Epithelial cell of esophagus (primary cell): ENCODE measurements at regions not wholly inside any gene's neighbourhood (a gene's known extent, or its start where the extent isn't known, plus 50 kb on each side); places are given as distances from the start of the nearest gene placed in this dataset.

ENCODE experiments used
- DNase-seq: peaks from one replicate; pipeline ENCODE4 v3.0.0; 2010; ENCODE audit warnings: low read depth
- H3K4me3 ChIP-seq: 2 replicates; pipeline ENCODE4 v1.5.1; 2011; ENCODE audit warnings: mild to moderate bottlenecking, low read length, control low read depth
- TF ChIP-seq, protein P1 (sequence below): IDR thresholded peaks from 2 replicates; pipeline ENCODE4 v1.5.1; 2011; ENCODE audit warnings: low read depth, mild to moderate bottlenecking, low read length, control low read depth, inconsistent platforms; ENCODE audit not compliant: insufficient read depth; ENCODE audit errors: missing control alignments

DNA sequence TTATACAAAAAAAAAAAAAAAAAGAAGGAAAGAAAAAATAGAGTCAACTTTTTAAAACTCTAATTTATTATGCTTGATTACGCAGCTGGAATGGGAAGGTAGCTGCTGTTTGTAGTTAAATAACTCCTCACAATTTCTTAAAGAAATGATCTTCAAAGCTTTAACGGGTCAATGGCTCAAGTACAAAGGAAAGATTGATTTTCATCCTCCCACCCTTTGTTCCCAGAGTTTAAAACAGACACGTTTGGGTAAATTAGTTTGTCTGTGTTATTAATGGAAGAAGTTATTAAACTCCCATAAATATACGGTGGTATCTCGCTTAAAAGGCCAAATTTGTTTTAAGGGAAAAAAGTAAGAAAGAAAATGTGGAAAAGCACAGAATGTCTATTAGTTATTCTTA, 179.3 kb downstream of the EMX2 start:
- no peak for DNase-seq
- no peak overlapping the region for H3K4me3 ChIP-seq
- TF ChIP-seq, protein P1, sequence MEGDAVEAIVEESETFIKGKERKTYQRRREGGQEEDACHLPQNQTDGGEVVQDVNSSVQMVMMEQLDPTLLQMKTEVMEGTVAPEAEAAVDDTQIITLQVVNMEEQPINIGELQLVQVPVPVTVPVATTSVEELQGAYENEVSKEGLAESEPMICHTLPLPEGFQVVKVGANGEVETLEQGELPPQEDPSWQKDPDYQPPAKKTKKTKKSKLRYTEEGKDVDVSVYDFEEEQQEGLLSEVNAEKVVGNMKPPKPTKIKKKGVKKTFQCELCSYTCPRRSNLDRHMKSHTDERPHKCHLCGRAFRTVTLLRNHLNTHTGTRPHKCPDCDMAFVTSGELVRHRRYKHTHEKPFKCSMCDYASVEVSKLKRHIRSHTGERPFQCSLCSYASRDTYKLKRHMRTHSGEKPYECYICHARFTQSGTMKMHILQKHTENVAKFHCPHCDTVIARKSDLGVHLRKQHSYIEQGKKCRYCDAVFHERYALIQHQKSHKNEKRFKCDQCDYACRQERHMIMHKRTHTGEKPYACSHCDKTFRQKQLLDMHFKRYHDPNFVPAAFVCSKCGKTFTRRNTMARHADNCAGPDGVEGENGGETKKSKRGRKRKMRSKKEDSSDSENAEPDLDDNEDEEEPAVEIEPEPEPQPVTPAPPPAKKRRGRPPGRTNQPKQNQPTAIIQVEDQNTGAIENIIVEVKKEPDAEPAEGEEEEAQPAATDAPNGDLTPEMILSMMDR, result no peak

DNA sequence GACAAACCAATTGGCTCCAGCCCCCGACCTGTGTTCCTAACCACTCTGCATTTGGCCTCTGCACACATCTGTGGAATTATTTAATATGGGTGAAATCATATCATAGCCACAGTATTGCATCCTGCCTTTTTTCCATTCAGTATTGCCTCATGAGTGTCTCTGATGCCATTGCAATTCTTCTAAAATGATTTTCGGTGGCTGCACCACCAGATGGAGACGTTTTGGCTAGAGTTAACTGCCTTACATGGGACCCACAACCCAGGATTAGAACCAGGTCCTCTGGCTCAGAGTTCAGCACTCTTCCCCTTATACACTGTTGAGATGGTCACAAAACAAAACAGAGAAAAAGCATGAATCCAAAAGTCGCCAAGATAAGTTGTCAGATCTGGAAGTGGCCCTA, 180.8 kb downstream of the EMX2 start:
- DNase-seq, result no peak
- H3K4me3 ChIP-seq, result no peak overlapping the region
- TF ChIP-seq, protein P1, result no peak

DNA sequence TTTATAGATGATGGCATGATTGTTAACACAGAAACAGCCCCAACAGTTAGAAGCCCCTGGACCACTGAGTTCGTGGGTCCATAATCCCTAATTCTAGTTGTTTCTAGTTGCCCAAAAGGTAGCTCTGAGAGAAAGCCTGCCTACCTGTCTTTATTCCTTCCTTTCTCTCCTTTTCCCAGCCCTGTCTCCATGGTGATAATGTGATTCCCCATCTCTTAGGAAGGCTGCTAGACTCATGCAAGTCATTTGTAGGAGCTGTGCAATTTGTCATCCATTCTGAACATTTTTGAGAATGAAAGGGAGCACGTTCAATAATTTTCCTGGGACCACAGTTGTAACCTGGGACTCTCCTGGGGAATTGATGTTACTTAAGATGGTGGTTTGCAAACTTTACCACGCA, 183.4 kb downstream of the EMX2 start:
- H3K4me3 ChIP-seq, result no peak overlapping the region
- TF ChIP-seq, protein P1, result no peak
- DNase-seq, result no peak

DNA sequence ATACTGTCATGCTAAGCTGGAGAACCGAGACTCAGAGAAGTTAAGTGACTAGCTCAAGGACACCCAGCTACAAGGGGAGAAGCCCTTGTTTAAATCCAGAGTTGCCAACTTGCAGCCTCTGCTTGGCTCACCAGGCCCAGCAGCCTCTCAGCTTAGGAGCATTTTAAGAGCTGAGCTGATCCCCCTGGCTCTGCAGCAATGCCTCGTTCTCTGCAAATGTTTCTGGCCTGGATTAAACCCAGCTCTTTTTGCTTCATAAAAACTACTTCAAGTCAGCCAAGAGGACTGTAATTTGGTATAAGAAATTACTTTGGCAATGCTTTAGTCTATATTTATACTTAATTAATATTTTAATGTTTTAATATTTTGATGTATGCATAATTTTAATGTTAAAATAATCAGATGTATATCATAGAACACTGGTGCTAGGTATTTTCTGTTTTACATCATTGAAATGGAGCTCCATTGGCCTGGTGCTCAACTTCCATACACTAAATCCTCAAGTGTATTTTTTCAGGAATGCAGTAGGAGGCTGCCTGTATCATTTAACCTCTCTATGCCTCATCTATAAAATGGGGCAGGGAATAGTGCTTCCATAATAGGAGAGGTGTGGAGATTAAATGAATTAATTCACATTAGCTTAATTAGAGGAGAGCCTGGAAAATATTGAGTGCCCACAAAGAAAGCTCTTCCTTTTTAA, 184.2 kb downstream of the EMX2 start:
- TF ChIP-seq, protein P1, result no peak
- DNase-seq, result no peak
- no peak overlapping the region for H3K4me3 ChIP-seq

DNA sequence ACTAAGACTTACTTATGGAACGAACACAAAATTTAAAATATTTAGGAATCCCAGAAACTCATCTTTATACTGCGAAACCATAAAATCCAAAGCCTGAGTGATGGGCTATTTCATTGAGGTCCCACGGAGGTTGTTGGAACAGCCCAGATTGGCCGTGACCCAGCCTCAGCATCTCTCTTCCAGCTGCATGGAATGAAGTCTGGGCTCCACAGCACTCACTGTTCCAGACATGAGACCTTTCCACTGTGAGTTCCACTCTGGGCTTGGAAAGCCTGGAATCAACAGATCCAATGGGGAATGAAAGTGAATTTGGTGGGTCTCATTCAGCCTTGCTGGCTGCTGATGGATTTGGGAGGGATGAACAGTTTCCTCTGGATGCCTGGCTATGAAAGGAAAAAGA, 184.9 kb downstream of the EMX2 start:
- TF ChIP-seq, protein P1, result no peak
- no peak overlapping the region for H3K4me3 ChIP-seq
- DNase-seq, result no peak

DNA sequence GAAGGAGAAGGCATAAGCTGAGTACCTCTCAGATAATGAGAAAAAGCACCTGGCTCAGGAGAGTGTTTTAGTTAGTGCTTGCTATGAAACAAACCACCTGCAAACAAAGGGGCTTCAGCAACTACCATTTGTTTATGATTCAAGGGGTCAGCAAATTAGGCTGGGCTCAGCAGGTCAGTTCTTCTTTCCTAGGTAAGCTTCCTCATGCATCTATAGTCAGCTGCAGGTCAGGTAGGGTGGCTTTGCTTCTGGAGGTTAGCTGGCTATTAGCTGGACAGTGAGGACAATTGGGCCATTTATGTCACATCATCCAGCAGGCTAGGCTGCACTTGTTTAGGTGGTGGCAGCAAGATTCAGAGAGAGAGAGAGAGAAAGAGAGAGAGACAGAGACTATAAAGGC, 185.5 kb downstream of the EMX2 start:
- TF ChIP-seq, protein P1, result no peak
- DNase-seq, result no peak
- H3K4me3 ChIP-seq, result no peak overlapping the region

DNA sequence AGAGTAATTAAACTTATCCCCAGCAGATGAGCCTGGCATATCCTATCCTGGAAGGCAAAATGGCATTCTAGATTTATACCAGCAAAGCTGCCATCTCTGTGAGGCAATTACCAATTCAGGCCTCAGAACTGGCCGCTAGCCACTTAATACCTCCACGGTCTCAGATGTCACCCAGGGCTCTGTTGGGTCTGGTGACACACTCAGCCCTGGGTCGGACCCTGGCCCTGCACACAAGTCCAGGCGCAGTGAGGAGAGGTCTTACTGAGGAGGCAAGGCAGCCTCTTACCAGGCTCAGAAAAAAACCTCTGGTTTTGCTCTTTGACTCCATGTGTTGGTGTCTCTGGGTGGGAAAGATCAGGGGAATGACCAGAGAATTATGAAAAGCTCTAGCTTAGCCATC, 186.6 kb downstream of the EMX2 start:
- DNase-seq, result no peak
- TF ChIP-seq, protein P1, result no peak
- no peak overlapping the region for H3K4me3 ChIP-seq
